ENCODE measurements at regions not wholly inside any gene's neighbourhood (a gene's known extent, or its start where the extent isn't known, plus 50 kb on each side); places are given as distances from the start of the nearest gene placed in this dataset.
"Not testable (repeated sequence)": the region's sequence is repeated elsewhere in the genome, so short reads cannot be mapped to it uniquely, and the experiment has no call there.

DNA sequence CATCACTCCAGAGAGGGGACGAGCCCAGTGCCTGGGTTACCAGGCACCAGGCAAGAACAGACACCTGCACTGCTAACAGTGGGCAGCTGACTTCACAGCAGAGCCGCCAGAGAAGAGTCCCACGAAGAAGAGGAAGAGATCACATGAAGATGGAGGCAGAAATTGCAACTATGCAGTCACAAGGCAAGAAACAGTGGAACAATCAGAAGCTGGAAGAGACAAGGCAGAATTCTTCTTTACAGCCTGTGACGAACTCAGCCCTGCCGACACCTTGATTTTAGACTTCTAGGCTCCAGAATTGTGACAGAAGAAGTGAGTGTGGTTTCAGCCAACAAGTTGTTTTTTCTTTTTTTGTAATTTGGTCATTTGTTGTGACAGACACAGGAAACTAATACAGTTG is 59.2 kb downstream of the IL12A start:
- DNase-seq = no peak

DNA sequence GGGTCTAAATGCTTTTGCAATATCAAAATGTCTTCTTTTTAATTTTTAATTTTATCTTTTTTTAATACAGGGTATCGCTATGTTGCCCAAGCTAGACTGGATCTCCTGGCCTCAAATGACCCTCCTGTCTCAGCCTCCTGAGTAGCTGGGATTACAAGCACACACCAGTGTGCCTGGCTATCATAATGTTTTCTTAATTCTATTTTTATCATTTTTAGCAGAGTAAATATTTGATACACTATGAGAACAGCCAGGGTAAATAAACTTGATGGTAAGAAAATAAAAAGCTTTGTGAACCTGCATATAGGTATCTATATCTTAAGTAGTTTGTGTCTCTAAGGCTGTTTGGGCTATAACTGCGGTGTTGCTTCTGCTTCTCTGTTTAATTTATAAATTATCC is 60.4 kb downstream of the IL12A start:
- no peak for DNase-seq

DNA sequence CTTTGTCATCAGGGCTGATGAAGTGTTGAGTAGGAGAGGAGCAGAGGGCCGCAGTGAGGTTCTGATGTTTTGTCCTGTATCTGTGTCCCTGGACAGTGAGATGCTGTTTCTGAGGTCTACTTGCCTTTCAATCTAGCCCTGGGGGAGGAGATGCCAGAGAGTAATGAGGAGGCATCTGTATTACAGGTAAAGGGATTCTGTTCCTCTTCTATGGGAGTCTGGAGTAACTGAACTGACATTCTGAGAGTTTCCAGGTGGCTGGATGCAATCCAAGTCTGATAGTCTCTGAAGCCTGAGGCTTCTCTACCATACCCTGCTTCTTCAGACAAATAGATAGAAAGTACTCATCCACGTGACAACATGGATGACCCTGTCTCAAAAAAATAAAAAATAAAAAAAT is 60.9 kb downstream of the IL12A start:
- no peak for DNase-seq

DNA sequence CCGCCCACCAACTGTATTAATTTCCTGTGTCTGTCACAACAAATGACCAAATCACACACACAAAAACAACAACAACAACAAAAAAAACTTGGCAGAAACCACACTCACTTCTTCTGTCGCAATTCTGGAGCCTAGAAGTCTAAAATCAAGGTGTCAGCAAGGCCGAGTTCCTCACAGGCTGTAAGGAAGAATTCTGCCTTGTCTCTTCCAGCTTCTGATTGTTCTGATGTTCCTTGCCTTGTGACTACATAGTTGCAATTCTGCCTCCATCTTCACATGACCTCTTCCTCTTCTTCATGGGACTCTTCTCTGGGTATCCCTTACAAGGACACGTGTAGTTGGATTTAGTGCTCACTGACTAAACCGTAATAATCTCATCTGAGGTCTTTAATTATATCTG is 61.4 kb downstream of the IL12A start:
- DNase-seq = no peak

DNA sequence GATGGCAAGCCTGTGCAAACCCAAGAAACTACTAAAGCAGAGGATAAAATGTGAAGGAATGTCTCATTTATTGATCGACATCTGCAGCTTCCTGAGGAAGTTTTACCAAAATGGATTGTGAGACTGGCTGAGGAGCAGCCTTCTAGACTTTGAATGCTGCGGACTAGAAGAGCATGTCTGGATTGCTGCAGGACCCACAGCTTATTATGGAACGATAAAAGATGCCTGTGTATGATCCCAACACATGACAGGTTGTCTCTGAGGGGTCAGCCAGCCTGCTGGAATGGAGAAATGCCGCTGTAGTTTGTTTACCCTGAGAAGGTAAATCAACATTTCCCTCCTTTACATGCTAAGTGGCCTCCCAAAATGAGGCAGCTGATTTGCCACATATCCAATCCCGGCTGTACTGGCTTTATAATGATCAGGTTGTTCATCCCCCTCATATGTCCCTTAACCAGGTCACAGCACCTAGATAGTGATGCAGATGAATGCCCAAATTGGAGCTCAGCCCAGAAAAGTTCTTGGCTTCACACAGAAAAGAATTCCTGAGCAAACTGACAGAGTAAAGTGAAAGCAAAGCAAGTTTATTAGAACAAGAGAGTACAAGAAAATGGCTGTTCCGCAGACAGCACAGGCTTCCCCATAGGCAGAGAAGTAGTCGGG is 63.9 kb downstream of the IL12A start:
- DNase-seq = no peak

DNA sequence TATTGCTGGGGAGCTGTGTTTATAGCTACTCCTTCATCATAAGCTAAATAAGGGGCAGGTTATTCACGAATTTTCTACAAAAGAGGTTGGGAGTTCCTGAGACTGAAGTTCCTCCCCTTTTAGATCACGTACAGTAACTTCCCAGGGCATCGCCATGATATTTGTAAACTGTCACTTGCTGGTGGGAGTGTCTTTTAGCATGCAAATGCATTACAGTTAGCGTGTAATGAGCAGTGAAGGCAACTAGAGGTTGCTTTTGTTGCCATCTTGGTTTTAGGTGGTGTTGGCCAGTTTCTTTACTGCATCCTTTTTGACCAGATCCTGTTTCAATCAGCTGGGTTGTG is 64.4 kb downstream of the IL12A start:
- DNase-seq = no peak

DNA sequence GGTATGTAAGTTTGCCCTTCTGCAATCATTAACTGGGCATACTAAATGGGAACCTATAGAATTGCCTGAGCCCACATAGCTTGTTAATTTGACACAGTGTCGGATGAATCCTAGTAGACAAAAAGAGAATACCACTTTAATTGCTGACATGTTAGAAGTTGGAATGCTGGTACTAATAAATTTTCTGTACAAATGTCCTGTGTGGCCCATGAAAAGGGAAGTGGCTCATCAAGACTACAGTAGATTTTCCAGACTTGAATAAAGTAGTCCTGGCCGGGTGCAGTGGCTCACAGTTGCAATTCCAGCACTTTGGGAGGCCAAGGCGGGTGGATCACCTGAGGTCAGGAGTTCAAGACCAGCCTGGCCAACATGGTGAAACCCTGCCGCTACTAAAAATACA is 66.2 kb downstream of the IL12A start:
- not testable (repeated sequence) for DNase-seq

DNA sequence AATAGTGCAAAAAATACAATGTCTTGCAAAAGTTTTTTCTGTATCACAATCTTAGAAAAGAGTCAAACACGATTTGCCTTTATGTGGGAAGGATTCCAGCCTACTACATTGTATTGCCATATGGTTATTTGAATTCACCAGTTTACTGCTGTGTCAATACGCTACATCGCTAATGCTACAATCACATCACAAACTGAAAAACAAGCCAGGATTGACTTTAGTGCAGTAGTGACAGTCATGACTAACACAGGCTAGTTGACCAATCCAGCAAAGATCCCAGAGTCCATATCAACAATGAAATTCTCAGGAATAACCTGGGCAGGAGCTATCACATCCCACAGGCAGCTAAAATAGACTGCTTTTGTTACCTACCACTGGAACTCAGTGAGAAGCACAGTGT is 67.0 kb downstream of the IL12A start:
- no peak for DNase-seq

DNA sequence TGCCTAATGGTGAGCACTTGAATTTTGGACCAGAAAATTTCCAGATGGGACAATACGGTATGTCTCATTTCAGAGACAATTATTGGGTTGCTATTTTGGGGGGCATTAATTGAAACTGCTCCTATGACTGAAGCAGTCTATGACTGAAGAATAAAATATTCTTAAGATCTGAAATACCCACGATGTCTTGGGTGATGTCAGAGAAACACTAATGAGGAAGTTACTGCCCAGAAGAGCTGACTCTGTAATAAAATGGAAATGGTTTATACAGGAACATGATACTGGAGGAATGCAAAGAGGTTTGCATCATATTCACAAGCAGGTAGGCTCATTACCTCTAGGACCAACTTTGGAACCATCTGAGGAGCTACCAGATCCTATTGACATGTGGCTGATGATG is 68.7 kb downstream of the IL12A start:
- peak; percentile 2 to 12 for DNase-seq

DNA sequence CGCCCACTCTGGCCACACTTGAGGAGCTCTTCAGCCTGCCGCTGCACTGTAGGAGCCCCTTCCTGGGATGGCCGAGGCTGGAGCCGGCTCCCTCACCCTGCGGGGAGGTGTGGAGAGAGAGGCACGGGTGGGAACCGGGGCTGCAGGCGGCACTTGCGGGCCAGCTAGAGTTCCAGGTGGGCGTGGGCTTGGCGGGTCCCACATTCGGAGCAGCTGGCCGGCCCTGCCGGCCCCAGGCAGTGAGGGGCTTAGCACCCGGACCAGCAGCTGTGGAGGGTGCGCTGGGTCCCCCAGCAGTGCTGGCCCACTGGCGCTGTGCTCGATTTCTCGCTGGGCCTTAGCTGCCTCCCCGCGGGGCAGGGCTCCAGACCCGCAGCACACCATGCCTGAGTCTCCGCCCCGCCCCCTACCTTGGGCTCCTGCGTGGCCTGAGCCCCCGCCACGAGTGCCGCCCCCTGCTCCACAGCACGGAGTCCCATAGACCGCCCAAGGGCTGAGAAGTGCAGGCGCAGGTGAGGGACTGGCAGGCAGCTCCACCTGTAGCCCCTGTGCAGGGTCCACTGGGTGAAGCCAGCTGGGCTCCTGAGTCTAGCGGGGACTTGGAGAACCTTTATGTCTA is 71.9 kb downstream of the IL12A start:
- no peak for DNase-seq

DNA sequence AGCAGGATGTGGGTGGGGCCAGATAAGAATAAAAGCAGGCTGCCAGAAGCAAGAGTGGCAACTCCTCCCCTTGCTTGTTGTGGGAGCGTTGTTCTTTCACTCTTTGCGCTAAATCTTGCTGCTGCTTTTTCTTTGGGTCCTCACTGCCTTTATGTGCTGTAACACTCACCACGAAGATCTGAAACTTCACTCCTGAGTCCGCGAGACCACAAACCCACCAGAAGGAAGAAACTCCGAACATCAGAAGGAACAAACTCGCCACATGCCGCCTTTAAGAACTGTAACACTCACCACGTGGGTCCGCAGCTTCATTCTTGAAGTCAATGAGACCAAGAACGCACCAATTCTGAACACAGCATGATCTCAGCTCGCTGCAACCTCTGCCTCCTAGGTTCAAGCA is 72.9 kb downstream of the IL12A start:
- no peak for DNase-seq

DNA sequence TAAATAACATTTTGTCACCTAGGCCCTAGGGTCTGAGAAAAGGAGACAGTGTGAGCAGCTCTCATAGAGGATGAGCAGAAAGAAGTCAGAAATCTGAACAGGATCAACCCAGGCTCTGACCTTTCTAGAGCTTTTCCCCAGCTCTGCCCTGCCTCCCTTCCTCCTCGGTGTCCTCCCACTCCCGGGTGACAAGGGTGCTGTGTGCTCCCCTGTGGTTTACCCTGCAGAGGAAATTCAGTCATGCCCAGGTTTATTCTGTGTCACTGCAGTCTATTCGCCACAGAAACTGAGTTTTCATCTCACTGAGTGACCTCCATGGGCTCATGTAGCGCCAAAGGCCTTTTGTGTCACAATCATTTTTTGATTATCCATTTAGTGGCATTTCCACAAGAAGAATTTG is 76.6 kb downstream of the IL12A start:
- DNase-seq = no peak

DNA sequence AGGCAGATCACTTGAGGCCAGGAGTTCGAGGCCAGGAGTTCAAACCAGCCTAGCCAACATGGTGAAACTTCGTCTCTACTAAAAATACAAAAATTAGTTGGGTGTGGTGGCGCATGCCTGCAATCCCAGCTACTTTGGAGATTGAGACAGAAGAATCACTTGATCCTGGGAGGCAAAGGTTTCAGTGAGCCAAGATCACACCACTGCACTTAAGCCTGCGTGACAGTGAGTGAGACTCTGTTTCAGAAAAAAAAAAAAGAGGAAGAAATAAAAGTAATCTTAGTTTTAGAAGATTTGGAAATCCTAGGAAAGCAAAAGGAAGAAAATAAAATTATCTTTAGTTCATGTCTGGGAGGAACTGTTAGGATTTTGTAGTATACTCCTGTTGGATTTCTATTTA is 77.2 kb downstream of the IL12A start:
- no peak for DNase-seq

DNA sequence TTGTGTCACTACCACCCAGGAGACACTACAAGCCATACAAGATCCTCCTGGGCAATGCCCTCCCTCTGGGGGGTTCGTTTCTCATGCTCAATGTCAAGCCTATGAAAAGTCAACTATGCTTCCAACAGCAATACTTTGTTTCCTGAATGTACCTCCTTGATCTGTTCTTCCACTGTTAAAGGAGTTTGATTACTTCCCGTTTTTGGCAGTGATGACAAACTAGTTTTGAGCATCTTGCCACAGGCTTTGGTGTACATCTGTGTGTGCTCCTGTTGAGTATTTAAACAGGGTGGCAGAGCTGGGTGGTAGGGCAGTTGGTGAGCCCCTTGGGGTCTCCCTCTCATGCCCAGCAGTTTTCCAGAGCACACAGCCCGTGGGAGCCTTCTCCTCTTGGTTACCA is 81.4 kb downstream of the IL12A start:
- DNase-seq = peak in 1 of 2 experiments; percentile 5

DNA sequence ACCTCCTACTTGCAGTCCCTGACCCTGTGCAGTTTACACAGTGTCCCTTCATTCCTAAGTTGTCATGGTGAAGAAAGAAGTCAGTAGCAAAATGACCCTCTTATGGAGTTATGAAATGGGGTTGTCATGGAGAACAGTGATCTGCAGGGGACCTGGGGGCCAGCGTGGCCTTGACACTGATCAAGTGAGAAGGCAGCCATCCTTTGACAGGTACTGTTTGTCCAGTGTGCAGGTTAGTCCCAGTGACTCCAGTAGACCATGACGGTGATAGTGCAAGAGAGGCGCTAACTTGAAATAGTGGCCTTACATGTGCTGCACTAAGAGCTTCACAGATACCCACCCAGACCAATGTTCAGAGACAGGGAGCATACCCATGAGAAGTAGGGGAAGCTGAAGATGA is 87.9 kb downstream of the IL12A start:
- DNase-seq = no peak

DNA sequence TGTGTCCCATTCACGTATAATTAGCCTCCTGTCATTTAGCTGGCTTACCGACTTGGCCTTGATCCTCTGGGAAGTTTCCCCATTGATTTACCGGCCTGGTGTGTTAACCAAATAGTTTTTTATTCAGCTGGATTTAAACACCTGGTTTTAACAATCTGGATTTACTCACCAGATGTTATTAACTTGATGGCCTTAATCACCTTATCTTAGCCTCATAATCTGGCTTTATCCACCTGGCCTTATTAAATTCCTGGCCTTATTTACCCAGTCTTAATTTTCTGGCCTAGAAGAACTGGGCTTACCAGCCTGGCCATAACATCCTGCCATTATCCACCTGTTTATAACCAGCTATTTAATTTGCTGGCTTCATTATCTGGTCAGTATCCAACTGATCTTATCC is 89.9 kb downstream of the IL12A start:
- DNase-seq = no peak

DNA sequence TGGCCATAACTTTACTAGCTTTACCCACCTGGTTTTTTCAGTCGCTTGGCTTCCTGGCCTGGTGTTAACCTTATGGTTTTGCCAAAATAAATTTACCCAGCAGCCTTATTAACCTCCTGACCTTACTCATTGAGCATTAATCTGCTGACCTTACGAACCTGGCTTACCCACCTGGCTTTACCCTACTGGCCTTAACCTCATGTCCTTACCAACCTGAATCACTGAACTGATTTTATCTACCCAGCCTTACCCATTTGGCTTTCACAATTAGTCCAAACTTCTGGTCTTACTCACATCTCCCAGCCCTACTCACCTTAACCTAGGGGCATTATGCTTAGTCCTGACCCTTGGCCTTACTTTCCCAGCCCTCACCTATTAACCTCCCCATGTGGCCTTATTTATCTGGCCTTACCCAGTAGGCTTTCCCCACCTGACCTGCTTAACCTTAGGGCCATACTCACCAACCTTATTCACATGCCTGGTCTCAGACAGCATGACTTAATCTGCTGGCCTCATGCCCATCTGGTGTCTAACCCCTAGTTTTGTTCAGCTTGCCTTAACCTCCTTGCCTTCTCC is 93.4 kb downstream of the IL12A start:
- DNase-seq = no peak

DNA sequence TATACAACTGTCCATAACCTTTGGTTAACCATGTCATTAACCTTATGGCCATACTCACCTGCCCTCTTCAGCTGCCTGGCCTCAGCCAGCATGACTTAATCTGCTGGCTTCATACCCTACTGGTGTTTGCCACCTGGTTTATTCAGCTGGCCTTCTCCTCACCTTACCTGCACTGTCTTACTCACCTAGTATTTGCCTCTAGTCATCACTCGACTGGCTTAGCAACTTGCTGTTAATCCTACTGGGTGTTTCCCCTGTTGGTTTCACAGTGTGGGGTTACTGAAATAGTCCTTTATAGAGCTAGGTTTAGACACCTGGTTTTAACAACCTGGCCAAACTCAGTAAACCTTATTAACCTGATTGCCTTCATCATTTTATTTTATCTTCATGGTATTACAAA is 96.4 kb downstream of the IL12A start:
- no peak for DNase-seq

DNA sequence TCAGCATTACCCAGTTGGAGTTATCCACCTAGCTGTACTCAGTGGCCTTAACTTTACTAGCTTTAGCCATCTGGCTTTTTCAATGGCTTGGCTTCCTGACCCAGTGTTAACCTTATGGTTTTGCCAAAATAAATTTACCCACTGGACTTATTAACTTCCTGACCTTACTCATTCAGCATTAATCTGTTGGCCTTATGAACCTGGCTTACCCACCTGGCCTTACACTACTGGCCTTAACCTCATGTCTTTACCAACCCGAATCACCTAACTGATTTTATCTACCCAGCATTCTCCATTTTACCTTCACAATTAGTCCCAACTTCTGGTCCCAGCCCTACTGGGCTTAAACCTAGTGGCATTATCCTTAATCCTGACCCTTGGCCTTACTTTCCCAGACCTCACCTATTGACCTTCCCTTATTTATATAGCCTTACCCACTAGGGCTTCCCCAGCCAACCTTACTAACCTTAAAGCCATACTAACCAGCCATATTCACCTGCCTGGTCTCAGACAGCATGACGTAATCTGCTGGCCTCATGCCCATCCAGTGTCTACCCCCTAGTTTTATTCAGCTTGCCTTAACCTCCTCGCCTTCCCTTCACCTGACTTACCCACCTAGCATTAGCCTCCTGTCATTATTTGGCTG is 100.0 kb downstream of the IL12A start:
- DNase-seq = no peak

DNA sequence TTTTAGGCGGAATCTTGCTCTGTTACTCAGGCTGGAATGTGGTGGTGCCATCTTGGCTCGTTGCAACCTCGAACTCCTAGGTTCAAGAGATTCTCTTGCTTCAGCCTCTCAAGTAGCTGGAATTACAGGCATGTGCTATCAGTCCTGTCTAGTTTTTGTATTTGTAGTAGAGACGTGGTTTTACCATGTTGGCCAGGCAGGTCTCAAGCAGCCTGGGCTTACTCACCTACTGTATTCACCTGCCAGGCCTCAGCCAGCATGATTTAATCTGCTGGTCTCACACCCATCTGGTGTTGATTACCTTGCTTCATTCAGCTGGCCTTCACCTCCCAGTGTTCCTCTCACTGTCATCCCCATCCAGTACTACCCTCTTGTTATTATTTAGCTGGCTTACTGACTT is 102.0 kb downstream of the IL12A start:
- no peak for DNase-seq

DNA sequence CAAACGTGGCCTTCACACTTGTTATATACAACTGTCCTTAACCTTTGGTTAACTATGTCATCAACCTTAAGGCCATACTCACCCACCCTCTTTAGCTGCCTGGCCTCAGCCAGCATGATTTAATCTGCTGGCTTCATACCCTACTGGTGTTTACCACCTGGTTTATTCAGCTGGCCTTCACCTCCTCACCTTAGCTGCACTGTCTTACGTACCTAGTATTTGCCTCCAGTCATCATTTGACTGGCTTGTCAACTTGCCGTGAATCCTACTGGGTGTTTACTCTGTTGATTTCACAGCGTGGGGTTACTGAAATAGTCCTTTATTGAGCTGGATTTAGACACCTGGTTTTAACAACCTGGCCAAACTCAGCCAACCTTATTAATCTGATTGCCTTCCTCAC is 102.8 kb downstream of the IL12A start:
- no peak for DNase-seq

DNA sequence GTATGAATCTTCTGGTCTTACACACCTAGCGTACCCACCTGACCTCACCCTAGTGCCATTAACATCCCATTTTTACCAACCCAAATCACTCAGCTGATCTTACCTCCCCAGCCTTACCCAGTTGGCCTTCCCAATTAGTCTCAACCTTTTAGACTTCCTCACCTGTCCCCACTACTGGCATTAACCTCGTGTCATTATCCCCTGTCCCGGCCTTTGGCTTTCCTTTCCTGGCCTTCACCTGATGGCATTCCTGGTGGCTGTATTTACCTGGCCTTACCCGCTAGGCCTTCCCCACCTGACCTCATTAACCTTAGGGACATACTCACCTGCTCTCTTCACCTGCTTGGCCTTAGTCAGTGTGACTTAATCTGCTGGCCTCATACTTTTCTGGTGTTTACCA is 104.1 kb downstream of the IL12A start:
- no peak for DNase-seq

DNA sequence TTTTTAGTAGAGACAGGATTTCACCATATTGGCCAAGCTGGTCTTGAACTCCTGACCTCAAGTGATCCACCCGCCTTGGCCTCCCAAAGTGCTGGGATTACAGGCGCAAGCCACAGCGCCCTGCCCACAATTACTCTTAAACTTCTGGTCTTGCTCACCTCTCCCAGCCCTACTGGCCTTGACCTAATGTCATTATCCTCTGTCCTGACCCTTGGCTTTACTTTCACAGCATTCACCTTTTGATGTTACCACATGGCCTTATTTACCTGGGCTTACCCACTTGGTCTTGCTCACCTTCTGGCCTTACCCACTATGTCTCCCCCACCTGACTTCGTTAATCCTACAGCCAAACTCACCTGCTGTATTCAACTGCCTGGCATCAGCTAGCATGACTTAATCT is 105.9 kb downstream of the IL12A start:
- no peak for DNase-seq

DNA sequence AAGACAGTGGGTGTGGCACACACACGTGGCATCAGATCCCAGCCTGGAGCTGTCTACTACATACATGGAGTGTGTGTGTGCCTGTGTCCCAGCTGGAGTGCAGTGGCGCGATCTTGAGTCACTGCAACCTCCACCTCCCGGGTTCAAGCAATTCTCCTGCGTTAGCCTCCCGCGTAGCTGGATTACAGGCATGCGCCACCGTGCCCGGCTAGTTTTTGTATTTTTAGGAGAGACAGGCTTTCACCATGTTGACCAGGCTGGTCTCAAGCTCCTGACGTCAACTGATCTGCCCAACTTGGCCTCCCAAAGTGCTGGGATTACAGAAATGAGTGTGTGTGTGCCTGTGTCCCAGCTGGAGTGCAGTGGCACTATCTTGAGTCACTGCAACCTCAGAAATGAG is 108.8 kb downstream of the IL12A start:
- no peak for DNase-seq
